Prostate gland (tissue), 2 donors: ENCODE measurements at regions not wholly inside any gene's neighbourhood (a gene's known extent, or its start where the extent isn't known, plus 50 kb on each side); places are given as distances from the start of the nearest gene placed in this dataset.

Experiments used
- DNase-seq: peaks from one replicate; pipeline ENCODE4 v3.0.0-alpha.2; 2019; ENCODE audit warnings: low spot score
- H3K27ac ChIP-seq, 2 donors: fragments of 200-600 bp; sonication (generic); 2 replicates each; pipeline ENCODE4 v1.5.1; 2017 to 2019
- H3K27me3 ChIP-seq: fragments of 200-600 bp; sonication (generic); replicated peaks from 2 replicates; pipeline ENCODE4 v1.5.1; 2019; ENCODE audit not compliant: insufficient read depth
- H3K36me3 ChIP-seq, 2 donors: fragments of 200-600 bp; sonication (generic); 1 replicate in 1 of 2; 2 replicates in 1 of 2; pipeline versions ENCODE4 v1.5.1 to v1.8.1; 2017 to 2019
- H3K4me1 ChIP-seq: fragments of 200-600 bp; sonication (generic); replicated peaks from 2 replicates; pipeline ENCODE4 v1.5.1; 2019
- H3K4me3 ChIP-seq, 2 donors: fragments of 200-600 bp; sonication (generic); 2 replicates each; pipeline ENCODE4 v1.5.1; 2017 to 2019
- H3K9me3 ChIP-seq: fragments of 200-600 bp; sonication (generic); 2 replicates; pipeline ENCODE4 v1.5.1; 2017
- POLR2A ChIP-seq: fragments of 450-650 bp; IDR thresholded peaks from one replicate; pipeline ENCODE4 v1.6.1; 2016; ENCODE audit warnings: antibody characterized with exemption, mild to moderate bottlenecking
- POLR2AphosphoS5 ChIP-seq: sonication (generic); formaldehyde crosslinking; IDR thresholded peaks from one replicate; pipeline ENCODE4 v1.6.1; 2017; ENCODE audit warnings: antibody characterized with exemption
- WGBS: methylation state at CpG from one replicate; pipeline ENCODE4 v1.1.5; 2018; 5-methylcytosine and 5-hydroxymethylcytosine counted together
- intact Hi-C: fragments of 100-400 bp; cut with DNase I; formaldehyde crosslinking; loops from one replicate; pipeline ENCODE4 v1.14.2; 2022
- TF ChIP-seq, protein P1 (sequence below), 4 experiments: fragments of 200-600 bp in 2 of 4; fragments of 450-650 bp in 2 of 4; sonication (generic) in 2 of 4; IDR thresholded peaks; 1 replicate in 3 of 4; 2 replicates in 1 of 4; pipeline ENCODE4 v1.5.1; 2016 to 2019; ENCODE audit warnings: antibody characterized with exemption in 4 of 4, mild to moderate bottlenecking in 2 of 4, moderate library complexity in 2 of 4

DNA sequence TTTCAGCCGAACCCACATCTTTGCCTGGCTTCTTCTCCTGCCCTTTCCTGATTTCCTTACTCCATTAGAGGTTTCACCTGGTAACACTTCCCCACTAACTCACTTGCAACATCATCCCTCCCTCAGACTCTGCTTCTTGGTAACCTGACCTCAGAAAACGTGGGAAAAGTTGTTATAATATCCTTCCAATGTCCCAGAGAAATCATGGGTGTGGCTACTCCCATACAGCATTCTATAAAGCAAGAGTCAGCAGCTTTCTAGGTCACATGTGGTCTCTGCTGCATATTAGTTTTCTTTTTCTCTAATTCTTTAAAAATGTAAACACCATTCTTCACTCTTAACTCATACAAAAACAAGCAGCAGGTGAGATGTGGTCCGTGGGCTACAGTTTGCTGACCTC, 283.1 kb upstream of the MAOA start:
- Histone ChIP-seq H3K9me3 (no peaks in the 10 kb centered on the region), H3K27ac (no peak overlapping the region), H3K36me3 (no peaks in the 10 kb centered on the region), H3K4me3 (no peak overlapping the region), H3K27me3 (no peaks in the 10 kb centered on the region), H3K4me1 (no peaks in the 10 kb centered on the region)
- TF ChIP-seq, protein P1, sequence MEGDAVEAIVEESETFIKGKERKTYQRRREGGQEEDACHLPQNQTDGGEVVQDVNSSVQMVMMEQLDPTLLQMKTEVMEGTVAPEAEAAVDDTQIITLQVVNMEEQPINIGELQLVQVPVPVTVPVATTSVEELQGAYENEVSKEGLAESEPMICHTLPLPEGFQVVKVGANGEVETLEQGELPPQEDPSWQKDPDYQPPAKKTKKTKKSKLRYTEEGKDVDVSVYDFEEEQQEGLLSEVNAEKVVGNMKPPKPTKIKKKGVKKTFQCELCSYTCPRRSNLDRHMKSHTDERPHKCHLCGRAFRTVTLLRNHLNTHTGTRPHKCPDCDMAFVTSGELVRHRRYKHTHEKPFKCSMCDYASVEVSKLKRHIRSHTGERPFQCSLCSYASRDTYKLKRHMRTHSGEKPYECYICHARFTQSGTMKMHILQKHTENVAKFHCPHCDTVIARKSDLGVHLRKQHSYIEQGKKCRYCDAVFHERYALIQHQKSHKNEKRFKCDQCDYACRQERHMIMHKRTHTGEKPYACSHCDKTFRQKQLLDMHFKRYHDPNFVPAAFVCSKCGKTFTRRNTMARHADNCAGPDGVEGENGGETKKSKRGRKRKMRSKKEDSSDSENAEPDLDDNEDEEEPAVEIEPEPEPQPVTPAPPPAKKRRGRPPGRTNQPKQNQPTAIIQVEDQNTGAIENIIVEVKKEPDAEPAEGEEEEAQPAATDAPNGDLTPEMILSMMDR (IDR thresholded peaks at IDR 0.05), result no peak
- TF ChIP-seq POLR2AphosphoS5 (no peak), POLR2A (no peak)
- no peak for DNase-seq
- intact Hi-C loops, result no loop called here
- 64% methylated on average over 3 of the region's 3 CpGs for WGBS

DNA sequence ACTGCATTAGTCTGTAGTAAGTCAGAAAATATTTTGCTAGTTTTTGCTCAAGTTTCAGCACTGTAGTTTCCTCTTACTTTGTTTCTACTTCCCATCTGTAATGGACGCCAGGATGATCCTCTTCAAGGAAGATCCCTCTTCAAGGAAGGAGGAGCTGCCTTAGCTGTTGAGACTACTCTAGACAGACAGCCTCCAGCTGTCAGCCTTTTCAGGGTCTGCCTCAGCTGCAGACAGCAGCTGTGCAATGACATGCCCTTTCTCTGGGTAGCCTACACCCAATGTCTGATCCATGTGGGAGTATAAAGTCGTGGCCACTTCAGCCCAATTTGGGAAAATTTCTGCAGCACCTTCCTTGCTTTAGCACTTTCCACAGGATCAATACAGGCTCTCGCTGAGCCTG, 281.0 kb upstream of the MAOA start:
- no peak for DNase-seq
- intact Hi-C loops, result no loop called here
- Histone ChIP-seq H3K9me3 (no peaks in the 10 kb centered on the region), H3K36me3 (no peaks in the 10 kb centered on the region), H3K4me1 (no peaks in the 10 kb centered on the region), H3K27ac (no peak overlapping the region), H3K27me3 (no peaks in the 10 kb centered on the region), H3K4me3 (no peak overlapping the region)
- TF ChIP-seq POLR2A (no peak), POLR2AphosphoS5 (no peak)
- TF ChIP-seq, protein P1 (IDR thresholded peaks at IDR 0.05), result no peak
- WGBS, result 56% methylated on average over 2 of the region's 3 CpGs

DNA sequence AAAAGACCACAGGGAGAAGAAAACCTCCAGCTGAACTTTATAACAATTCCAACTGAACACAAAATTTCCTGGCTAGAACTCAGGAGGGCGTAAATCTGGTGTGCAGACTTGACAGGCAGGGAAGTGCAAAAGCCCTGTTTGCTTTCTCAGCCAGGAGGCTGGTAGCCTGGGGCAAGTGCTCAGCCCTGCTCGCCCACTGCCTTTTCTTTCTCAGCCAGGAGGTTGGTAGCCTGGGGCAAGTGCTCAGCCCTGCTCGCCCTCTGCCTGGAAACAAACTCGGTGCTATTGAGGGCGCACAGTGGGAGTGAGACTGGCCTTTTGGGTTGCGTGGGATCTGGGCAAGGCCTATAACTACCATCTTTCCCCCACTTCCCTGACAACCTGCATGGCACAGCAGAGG, 275.4 kb upstream of the MAOA start:
- no peak for DNase-seq
- no peaks in the 10 kb centered on the region for H3K4me1 ChIP-seq
- no peak overlapping the region for H3K4me3 ChIP-seq
- intact Hi-C loops, result no loop called here
- no peaks in the 10 kb centered on the region for H3K27me3 ChIP-seq
- no peaks in the 10 kb centered on the region for H3K36me3 ChIP-seq
- no peaks in the 10 kb centered on the region for H3K9me3 ChIP-seq
- WGBS, result 77% methylated on average over 3 of the region's 6 CpGs
- TF ChIP-seq, protein P1 (IDR thresholded peaks at IDR 0.05), result no peak
- TF ChIP-seq POLR2A (no peak), POLR2AphosphoS5 (no peak)
- H3K27ac ChIP-seq, result no peak overlapping the region

DNA sequence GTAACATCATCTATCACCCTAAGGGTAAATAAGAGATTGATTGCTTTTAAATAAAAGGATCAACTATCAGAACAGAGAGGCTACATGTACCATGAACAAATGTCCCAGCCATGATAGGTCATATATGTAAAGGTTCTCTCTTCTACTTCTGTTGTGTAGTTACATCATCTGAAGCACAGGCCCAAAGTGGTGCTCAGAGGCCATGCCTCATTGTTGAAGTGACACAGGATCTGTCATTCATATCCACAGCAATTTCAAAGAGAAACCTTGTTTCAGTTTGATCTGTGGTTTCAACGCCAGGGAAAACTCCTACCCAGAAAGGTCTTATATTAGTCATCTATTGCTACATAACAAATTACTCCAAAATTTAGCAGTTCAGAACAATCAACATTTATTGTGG, 269.2 kb upstream of the MAOA start:
- H3K27ac ChIP-seq, result no peak overlapping the region
- no peaks in the 10 kb centered on the region for H3K27me3 ChIP-seq
- DNase-seq, result no peak
- no peaks in the 10 kb centered on the region for H3K4me1 ChIP-seq
- no peaks in the 10 kb centered on the region for H3K9me3 ChIP-seq
- TF ChIP-seq POLR2A (no peak), POLR2AphosphoS5 (no peak)
- TF ChIP-seq, protein P1 (IDR thresholded peaks at IDR 0.05), result no peak
- no peaks in the 10 kb centered on the region for H3K36me3 ChIP-seq
- H3K4me3 ChIP-seq, result no peak overlapping the region
- intact Hi-C loops, result no loop called here
- WGBS, result 94% methylated on average over 1 of the region's 1 CpG

DNA sequence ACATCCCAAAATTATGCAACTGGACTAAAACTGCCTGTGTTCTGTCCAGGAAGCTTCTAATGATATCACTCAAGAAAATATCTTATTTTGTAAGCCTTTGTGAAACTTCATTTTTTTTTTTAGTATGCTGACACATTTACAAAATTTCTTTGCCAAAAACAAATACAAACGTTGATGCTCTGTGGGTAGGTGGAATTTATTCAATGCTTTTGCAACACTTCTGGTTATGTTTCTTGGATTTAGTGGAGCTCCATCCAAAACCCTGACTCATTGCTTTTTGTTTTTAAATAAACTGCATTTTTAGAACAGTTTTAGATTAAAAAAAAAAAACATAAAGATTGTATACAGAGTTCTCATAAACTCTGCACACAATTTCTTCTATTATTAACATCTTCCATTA, 250.9 kb upstream of the MAOA start:
- Histone ChIP-seq H3K27me3 (no peaks in the 10 kb centered on the region), H3K27ac (no peak overlapping the region), H3K9me3 (no peaks in the 10 kb centered on the region), H3K36me3 (no peaks in the 10 kb centered on the region), H3K4me3 (no peak overlapping the region), H3K4me1 (no peaks in the 10 kb centered on the region)
- no peak for DNase-seq
- TF ChIP-seq, protein P1 (IDR thresholded peaks at IDR 0.05), result no peak
- TF ChIP-seq POLR2A (no peak), POLR2AphosphoS5 (no peak)
- intact Hi-C loops, result no loop called here
- 48% methylated on average over 1 of the region's 1 CpG for WGBS
